Activated B cell treated with CpG ODN at 0.5 μM for 24 hours (primary cell): ENCODE measurements at regions not wholly inside any gene's neighbourhood (a gene's known extent, or its start where the extent isn't known, plus 50 kb on each side); places are given as distances from the start of the nearest gene placed in this dataset.
"Not testable (repeated sequence)": the region's sequence is repeated elsewhere in the genome, so short reads cannot be mapped to it uniquely, and the experiment has no call there.

Experiments
- ATAC-seq: fragments of 200-7000 bp; cut with Tn5 transposase; one replicate; pipeline ENCODE4 v1.10.0; 2021; ENCODE audit warnings: low read depth, mild to moderate bottlenecking, moderate library complexity
- CTCF ChIA-PET: fragments of 350-600 bp; sonication (Branson Sonifier 250); formaldehyde crosslinking; loops from one replicate; lab custom pipeline; 2021; ENCODE audit warnings: antibody characterized with exemption; lab: Charles Lee
- POLR2A ChIA-PET: fragments of 350-600 bp; sonication (Branson Sonifier 250); formaldehyde crosslinking; loops from one replicate; lab custom pipeline; 2021; ENCODE audit warnings: antibody characterized with exemption; lab: Charles Lee
- DNase-seq: peaks from one replicate; pipeline ENCODE4 v3.0.0; 2022
- H3K27ac Mint-ChIP-seq: one replicate; pipeline ENCODE4 v1.8.0; 2020; ENCODE audit warnings: mixed read lengths
- H3K27me3 Mint-ChIP-seq: one replicate; pipeline ENCODE4 v1.8.0; 2021; ENCODE audit warnings: mixed read lengths
- H3K36me3 Mint-ChIP-seq: one replicate; pipeline ENCODE4 v1.8.0; 2021; ENCODE audit warnings: low read depth, mixed read lengths
- H3K4me1 Mint-ChIP-seq: one replicate; pipeline ENCODE4 v1.8.0; 2021; ENCODE audit warnings: mixed read lengths
- H3K4me3 Mint-ChIP-seq: one replicate; pipeline ENCODE4 v1.8.0; 2020; ENCODE audit warnings: mild to moderate bottlenecking, mixed read lengths
- H3K9me3 Mint-ChIP-seq: one replicate; pipeline ENCODE4 v1.8.0; 2020; ENCODE audit warnings: mixed read lengths
- intact Hi-C: fragments of 100-400 bp; cut with micrococcal nuclease; formaldehyde crosslinking; loops from one replicate; pipeline ENCODE4 v1.15.1; 2024
- TF ChIP-seq, protein P1 (sequence below): fragments of 200-600 bp; IDR thresholded peaks from one replicate; pipeline ENCODE4 v1.8.0; 2022; ENCODE audit warnings: antibody characterized with exemption, mild to moderate bottlenecking

DNA sequence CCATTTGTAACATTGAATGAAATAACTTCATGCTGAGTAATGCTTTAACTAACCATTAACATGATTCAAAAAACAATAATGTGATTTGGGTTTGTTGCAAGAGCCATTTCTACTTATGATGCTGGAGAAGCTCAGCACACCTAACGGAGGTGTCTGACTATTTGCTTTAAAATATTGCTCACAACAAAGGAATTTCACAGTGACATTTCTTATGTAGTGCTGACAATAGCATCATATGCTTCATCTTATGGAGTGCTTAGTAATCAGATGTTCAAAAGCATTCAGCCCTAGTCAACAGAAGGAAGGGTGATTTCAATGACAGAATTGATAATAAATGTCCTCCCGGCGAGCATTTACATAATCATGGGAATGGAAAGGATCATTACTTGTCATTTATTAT is 1003.3 kb upstream of the COX7C start:
- CTCF ChIA-PET: no interaction called here
- no peaks in the 10 kb centered on the region for H3K36me3 Mint-ChIP-seq
- ATAC-seq (no peak), DNase-seq (no peak)
- peaks cover 4% of the 10 kb centered on the region for H3K9me3 Mint-ChIP-seq
- intact Hi-C loops: no loop called here
- TF ChIP-seq, protein P1, sequence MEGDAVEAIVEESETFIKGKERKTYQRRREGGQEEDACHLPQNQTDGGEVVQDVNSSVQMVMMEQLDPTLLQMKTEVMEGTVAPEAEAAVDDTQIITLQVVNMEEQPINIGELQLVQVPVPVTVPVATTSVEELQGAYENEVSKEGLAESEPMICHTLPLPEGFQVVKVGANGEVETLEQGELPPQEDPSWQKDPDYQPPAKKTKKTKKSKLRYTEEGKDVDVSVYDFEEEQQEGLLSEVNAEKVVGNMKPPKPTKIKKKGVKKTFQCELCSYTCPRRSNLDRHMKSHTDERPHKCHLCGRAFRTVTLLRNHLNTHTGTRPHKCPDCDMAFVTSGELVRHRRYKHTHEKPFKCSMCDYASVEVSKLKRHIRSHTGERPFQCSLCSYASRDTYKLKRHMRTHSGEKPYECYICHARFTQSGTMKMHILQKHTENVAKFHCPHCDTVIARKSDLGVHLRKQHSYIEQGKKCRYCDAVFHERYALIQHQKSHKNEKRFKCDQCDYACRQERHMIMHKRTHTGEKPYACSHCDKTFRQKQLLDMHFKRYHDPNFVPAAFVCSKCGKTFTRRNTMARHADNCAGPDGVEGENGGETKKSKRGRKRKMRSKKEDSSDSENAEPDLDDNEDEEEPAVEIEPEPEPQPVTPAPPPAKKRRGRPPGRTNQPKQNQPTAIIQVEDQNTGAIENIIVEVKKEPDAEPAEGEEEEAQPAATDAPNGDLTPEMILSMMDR: no peak
- no peaks in the 10 kb centered on the region for H3K27me3 Mint-ChIP-seq
- POLR2A ChIA-PET: no interaction called here
- no peak overlapping the region for H3K4me3 Mint-ChIP-seq
- no peaks in the 10 kb centered on the region for H3K4me1 Mint-ChIP-seq
- H3K27ac Mint-ChIP-seq: no peak overlapping the region

GRCh38 chr5:85621668-85622067 is 996.1 kb upstream of the COX7C start:
- Mint-ChIP-seq H3K36me3 (no peaks in the 10 kb centered on the region), H3K4me1 (no peaks in the 10 kb centered on the region), H3K27me3 (no peaks in the 10 kb centered on the region), H3K4me3 (no peak overlapping the region), H3K27ac (no peak overlapping the region), H3K9me3 (peaks cover 2% of the 10 kb centered on the region)
- TF ChIP-seq, protein P1: no peak
- ChIA-PET POLR2A (no interaction called here), CTCF (no interaction called here)
- DNase-seq: no peak
- ATAC-seq: no peak
- intact Hi-C loops: no loop called here

GRCh38 chr5:85628153-85628552 is 989.6 kb upstream of the COX7C start:
- H3K9me3 Mint-ChIP-seq: no peaks in the 10 kb centered on the region
- ATAC-seq (no peak), DNase-seq (no peak)
- no peaks in the 10 kb centered on the region for H3K27me3 Mint-ChIP-seq
- intact Hi-C loops: no loop called here
- no peak overlapping the region for H3K4me3 Mint-ChIP-seq
- POLR2A ChIA-PET: no interaction called here
- no peak overlapping the region for H3K27ac Mint-ChIP-seq
- no peaks in the 10 kb centered on the region for H3K4me1 Mint-ChIP-seq
- CTCF ChIA-PET: no interaction called here
- H3K36me3 Mint-ChIP-seq: no peaks in the 10 kb centered on the region
- TF ChIP-seq, protein P1: no peak

DNA sequence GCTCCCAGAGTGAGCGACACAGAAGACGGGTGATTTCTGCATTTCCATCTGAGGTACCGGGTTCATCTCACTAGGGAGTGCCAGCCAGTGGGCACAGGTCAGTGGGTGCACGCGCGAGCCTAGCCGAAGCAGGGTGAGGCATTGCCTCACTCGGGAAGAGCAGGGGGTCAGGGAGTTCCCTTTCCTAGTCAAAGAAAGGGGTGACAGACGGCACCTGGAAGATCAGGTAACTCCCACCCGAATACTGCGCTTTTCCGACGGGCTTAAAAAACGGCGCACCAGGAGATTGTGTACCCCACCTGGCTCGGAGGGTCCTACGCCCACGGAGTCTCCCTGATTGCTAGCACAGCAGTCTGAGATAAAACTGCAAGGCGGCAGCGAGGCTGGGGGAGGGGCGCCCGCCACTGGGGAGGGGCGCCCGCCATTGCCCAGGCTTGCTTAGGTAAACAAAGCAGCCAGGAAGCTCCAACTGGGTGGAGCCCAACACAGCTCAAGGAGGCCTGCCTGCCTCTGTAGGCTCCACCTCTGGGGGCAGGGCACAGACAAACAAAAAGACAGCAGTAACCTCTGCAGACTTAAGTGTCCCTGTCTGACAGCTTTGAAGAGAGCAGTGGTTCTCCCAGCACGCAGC is 979.1 kb upstream of the COX7C start:
- H3K27ac Mint-ChIP-seq, CTCF ChIA-PET, POLR2A ChIA-PET: not testable (repeated sequence)

DNA sequence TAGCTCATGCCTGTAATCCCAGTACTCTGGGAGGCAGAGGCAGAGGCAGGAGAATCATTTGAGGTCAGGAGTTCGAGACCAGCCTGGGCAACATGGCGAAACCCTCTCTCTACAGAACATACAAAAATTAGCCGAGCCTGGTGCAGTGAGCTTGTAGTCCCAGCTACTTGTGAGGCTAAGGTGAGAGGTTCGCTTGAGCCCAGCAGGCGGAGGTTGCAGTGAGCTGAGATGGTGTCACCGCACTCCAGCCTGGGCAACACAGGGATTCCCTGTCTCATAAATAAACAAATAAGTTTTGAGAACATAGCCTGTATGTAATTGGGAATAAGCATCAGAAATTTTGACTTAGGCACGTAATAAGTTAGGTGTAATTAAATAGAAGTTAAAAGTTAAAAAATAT is 971.7 kb upstream of the COX7C start:
- Mint-ChIP-seq H3K4me3 (no peak overlapping the region), H3K27ac (no peak overlapping the region), H3K4me1 (no peaks in the 10 kb centered on the region), H3K27me3 (no peaks in the 10 kb centered on the region), H3K36me3 (no peaks in the 10 kb centered on the region), H3K9me3 (peaks cover 2% of the 10 kb centered on the region)
- ATAC-seq (no peak), DNase-seq (no peak)
- TF ChIP-seq, protein P1: no peak
- ChIA-PET CTCF (no interaction called here), POLR2A (no interaction called here)
- intact Hi-C loops: no loop called here

More for the DNA sequence above, 979.1 kb upstream of the COX7C start:
- H3K9me3 Mint-ChIP-seq, H3K4me1 Mint-ChIP-seq, H3K4me3 Mint-ChIP-seq, H3K36me3 Mint-ChIP-seq, ATAC-seq, intact Hi-C loops, DNase-seq, H3K27me3 Mint-ChIP-seq: not testable (repeated sequence)

GRCh38 chr5:85646641-85647040 is 971.1 kb upstream of the COX7C start:
- CTCF ChIA-PET: no interaction called here
- ATAC-seq (no peak), DNase-seq (no peak)
- Mint-ChIP-seq H3K36me3 (no peaks in the 10 kb centered on the region), H3K27ac (no peak overlapping the region), H3K27me3 (no peaks in the 10 kb centered on the region), H3K4me1 (no peaks in the 10 kb centered on the region), H3K9me3 (peaks cover 2% of the 10 kb centered on the region), H3K4me3 (no peak overlapping the region)
- POLR2A ChIA-PET: no interaction called here
- TF ChIP-seq, protein P1: no peak
- intact Hi-C loops: no loop called here
